NCI-H460 (cell line): ENCODE measurements at regions not wholly inside any gene's neighbourhood (a gene's known extent, or its start where the extent isn't known, plus 50 kb on each side); places are given as distances from the start of the nearest gene placed in this dataset.
"Not testable (repeated sequence)": the region's sequence is repeated elsewhere in the genome, so short reads cannot be mapped to it uniquely, and the experiment has no call there.

Experiments
- DNase-seq: peaks from one replicate; pipeline ENCODE4 v3.0.0-alpha.2; 2016; ENCODE audit warnings: low read depth; ENCODE audit errors: extremely low read depth

GRCh38 chr3:104165866-104166265 is 1200.8 kb upstream of the ALCAM start:
- DNase-seq: no peak

- DNase-seq: no peak
Observed at GRCh38 chr3:104168386-104168785, 1198.3 kb upstream of the ALCAM start.

- no peak for DNase-seq
Observed at GRCh38 chr3:104175696-104176095, 1191.0 kb upstream of the ALCAM start.

GRCh38 chr3:104176706-104177105 is 1190.0 kb upstream of the ALCAM start:
- DNase-seq: no peak

- no peak for DNase-seq
Observed at GRCh38 chr3:104178680-104179079, 1188.0 kb upstream of the ALCAM start.

GRCh38 chr3:104180906-104181305 is 1185.8 kb upstream of the ALCAM start:
- DNase-seq: no peak

GRCh38 chr3:104190681-104191080 is 1176.0 kb upstream of the ALCAM start:
- no peak for DNase-seq

GRCh38 chr3:104198131-104198530 is 1168.6 kb upstream of the ALCAM start:
- DNase-seq: no peak

GRCh38 chr3:104206925-104207324 is 1159.8 kb upstream of the ALCAM start:
- DNase-seq: no peak

- no peak for DNase-seq
Observed at GRCh38 chr3:104214277-104214676, 1152.4 kb upstream of the ALCAM start.

- no peak for DNase-seq
Observed at GRCh38 chr3:104214937-104215336, 1151.8 kb upstream of the ALCAM start.

GRCh38 chr3:104219046-104219445 is 1147.7 kb upstream of the ALCAM start:
- not testable (repeated sequence) for DNase-seq

- DNase-seq: no peak
Observed at GRCh38 chr3:104234442-104235194, 1132.1 kb upstream of the ALCAM start.

GRCh38 chr3:104244680-104245220 is 1122.0 kb upstream of the ALCAM start:
- DNase-seq: no peak

- no peak for DNase-seq
Observed at GRCh38 chr3:104245261-104245660, 1121.4 kb upstream of the ALCAM start.

GRCh38 chr3:104245981-104246380 is 1120.7 kb upstream of the ALCAM start:
- no peak for DNase-seq

- DNase-seq: no peak
Observed at GRCh38 chr3:104257486-104257885, 1109.2 kb upstream of the ALCAM start.

- DNase-seq: no peak
Observed at GRCh38 chr3:104263477-104263876, 1103.2 kb upstream of the ALCAM start.

- not testable (repeated sequence) for DNase-seq
Observed at GRCh38 chr3:104266219-104266618, 1100.5 kb upstream of the ALCAM start.

- DNase-seq: no peak
Observed at GRCh38 chr3:104269771-104270170, 1096.9 kb upstream of the ALCAM start.

- DNase-seq: no peak
Observed at GRCh38 chr3:104273046-104273649, 1093.6 kb upstream of the ALCAM start.

- no peak for DNase-seq
Observed at GRCh38 chr3:104275199-104275598, 1091.5 kb upstream of the ALCAM start.
